ENCODE measurements at regions not wholly inside any gene's neighbourhood (a gene's known extent, or its start where the extent isn't known, plus 50 kb on each side); places are given as distances from the start of the nearest gene placed in this dataset.

GRCh38 chr2:192267484-192267883, 72.8 kb upstream of the TMEFF2 start:
- no peak for TF ChIP-seq CTCF (IDR thresholded peaks at IDR 0.05 in 8 of 11, conservative IDR thresholded peaks at IDR 0.05 in 3 of 11)
- TF ChIP-seq POLR2AphosphoS5 (IDR thresholded peaks at IDR 0.05) = no peak

Data from spleen (tissue), 7 donors.